HG03280 (cell line): ENCODE measurements at regions not wholly inside any gene's neighbourhood (a gene's known extent, or its start where the extent isn't known, plus 50 kb on each side); places are given as distances from the start of the nearest gene placed in this dataset.
"Not testable (repeated sequence)": the region's sequence is repeated elsewhere in the genome, so short reads cannot be mapped to it uniquely, and the experiment has no call there.

Experiments used
- ATAC-seq: cut with Tn5 transposase; IDR thresholded peaks from one replicate; pipeline ENCODE4 v1.9.1; 2021; ENCODE audit warnings: mild to moderate bottlenecking, moderate library complexity; ENCODE audit not compliant: unreplicated experiment

GRCh38 chr10:106392778-106393177 is 771.7 kb downstream of the SORCS1 start:
- no peak for ATAC-seq

- ATAC-seq: no peak
Observed at GRCh38 chr10:106387063-106387462, 777.4 kb downstream of the SORCS1 start.

GRCh38 chr10:106384496-106384895 is 780.0 kb downstream of the SORCS1 start:
- ATAC-seq: no peak

GRCh38 chr10:106380706-106381105 is 783.8 kb downstream of the SORCS1 start:
- ATAC-seq: no peak

- no peak for ATAC-seq
Observed at GRCh38 chr10:106378251-106378650, 786.3 kb downstream of the SORCS1 start.

GRCh38 chr10:106370751-106371150 is 793.8 kb downstream of the SORCS1 start:
- no peak for ATAC-seq

GRCh38 chr10:106360870-106361269 is 803.6 kb downstream of the SORCS1 start:
- no peak for ATAC-seq

GRCh38 chr10:106355450-106355849 is 809.1 kb downstream of the SORCS1 start:
- ATAC-seq: no peak

- ATAC-seq: no peak
Observed at GRCh38 chr10:106348933-106349332, 815.6 kb downstream of the SORCS1 start.

GRCh38 chr10:106347547-106347946 is 817.0 kb downstream of the SORCS1 start:
- ATAC-seq: no peak

- ATAC-seq: not testable (repeated sequence)
Observed at GRCh38 chr10:106343539-106343938, 821.0 kb downstream of the SORCS1 start.

GRCh38 chr10:106341356-106341755 is 823.1 kb downstream of the SORCS1 start:
- ATAC-seq: no peak

GRCh38 chr10:106338486-106338885 is 826.0 kb downstream of the SORCS1 start:
- ATAC-seq: no peak

GRCh38 chr10:106336874-106337273 is 827.6 kb downstream of the SORCS1 start:
- no peak for ATAC-seq

- no peak for ATAC-seq
Observed at GRCh38 chr10:106327747-106328146, 836.8 kb downstream of the SORCS1 start.

GRCh38 chr10:106320876-106321275 is 843.6 kb downstream of the SORCS1 start:
- ATAC-seq: no peak

- no peak for ATAC-seq
Observed at GRCh38 chr10:106320078-106320477, 844.4 kb downstream of the SORCS1 start.

- ATAC-seq: no peak
Observed at GRCh38 chr10:106317554-106317953, 847.0 kb downstream of the SORCS1 start.

- no peak for ATAC-seq
Observed at GRCh38 chr10:106313041-106313440, 851.5 kb downstream of the SORCS1 start.

- ATAC-seq: no peak
Observed at GRCh38 chr10:106312087-106312486, 852.4 kb downstream of the SORCS1 start.

- no peak for ATAC-seq
Observed at GRCh38 chr10:106311590-106311989, 852.9 kb downstream of the SORCS1 start.

GRCh38 chr10:106310596-106310995 is 853.9 kb downstream of the SORCS1 start:
- no peak for ATAC-seq

GRCh38 chr10:106309376-106309775 is 855.1 kb downstream of the SORCS1 start:
- no peak for ATAC-seq

GRCh38 chr10:106308284-106308683 is 856.2 kb downstream of the SORCS1 start:
- no peak for ATAC-seq
